Amygdala (tissue), 56 donors: ENCODE measurements at regions not wholly inside any gene's neighbourhood (a gene's known extent, or its start where the extent isn't known, plus 50 kb on each side); places are given as distances from the start of the nearest gene placed in this dataset.
A peak's percentile ranks its signal among the peaks of the same experiment; 100 is the strongest.
"Not testable (repeated sequence)": the region's sequence is repeated elsewhere in the genome, so short reads cannot be mapped to it uniquely, and the experiment has no call there.

Experiments
- DNase-seq, 56 donors: peaks; one replicate each; lab custom pipeline; 2025; lab: John Stamatoyannopoulos, UW

- peak in 50 of 56 donors; percentile 1 to 87 (median 34) for DNase-seq
Observed at GRCh38 chr4:12633053-12633651, 851.0 kb downstream of the RAB28 start.

GRCh38 chr4:12615822-12616221, 868.3 kb downstream of the RAB28 start:
- no peak for DNase-seq

- DNase-seq: no peak
Observed at GRCh38 chr4:12612876-12613275, 871.3 kb downstream of the RAB28 start.

- DNase-seq: not testable (repeated sequence)
Observed at GRCh38 chr4:12609212-12609875, 874.8 kb downstream of the RAB28 start.

GRCh38 chr4:12595986-12596385, 888.2 kb downstream of the RAB28 start:
- no peak for DNase-seq

GRCh38 chr4:12595489-12595888, 888.7 kb downstream of the RAB28 start:
- no peak for DNase-seq

- DNase-seq: no peak
Observed at GRCh38 chr4:12588582-12588981, 895.6 kb downstream of the RAB28 start.

- no peak for DNase-seq
Observed at GRCh38 chr4:12586242-12587006, 897.7 kb downstream of the RAB28 start.

- no peak for DNase-seq
Observed at GRCh38 chr4:12584116-12584875, 899.8 kb downstream of the RAB28 start.

GRCh38 chr4:12583275-12583674, 900.9 kb downstream of the RAB28 start:
- DNase-seq: no peak

GRCh38 chr4:12580787-12581186, 903.4 kb downstream of the RAB28 start:
- no peak for DNase-seq

GRCh38 chr4:12579172-12579571, 905.0 kb downstream of the RAB28 start:
- no peak for DNase-seq

GRCh38 chr4:12576409-12576808, 907.7 kb downstream of the RAB28 start:
- no peak for DNase-seq

GRCh38 chr4:12573716-12574115, 910.4 kb downstream of the RAB28 start:
- DNase-seq: no peak

GRCh38 chr4:12562476-12563140, 921.5 kb downstream of the RAB28 start:
- DNase-seq: no peak

GRCh38 chr4:12562021-12562420, 922.1 kb downstream of the RAB28 start:
- DNase-seq: no peak

GRCh38 chr4:12555011-12555410, 929.1 kb downstream of the RAB28 start:
- DNase-seq: no peak

GRCh38 chr4:12548678-12549077, 935.5 kb downstream of the RAB28 start:
- DNase-seq: no peak

- DNase-seq: no peak
Observed at GRCh38 chr4:12545812-12546211, 938.3 kb downstream of the RAB28 start.

GRCh38 chr4:12538162-12538561, 946.0 kb downstream of the RAB28 start:
- no peak for DNase-seq
